PC-3 (cell line): ENCODE measurements at regions not wholly inside any gene's neighbourhood (a gene's known extent, or its start where the extent isn't known, plus 50 kb on each side); places are given as distances from the start of the nearest gene placed in this dataset.
"Not testable (repeated sequence)": the region's sequence is repeated elsewhere in the genome, so short reads cannot be mapped to it uniquely, and the experiment has no call there.

Experiments
- EZH2phosphoT487 ChIP-seq: fragments of 300-600 bp; sonication (generic); IDR thresholded peaks from 2 replicates; pipeline ENCODE4 v1.6.1; 2018; ENCODE audit warnings: mild to moderate bottlenecking, antibody characterized with exemption, low read length, borderline replicate concordance
- TF ChIP-seq, protein P1 (sequence below): fragments of 300-600 bp; sonication (generic); conservative IDR thresholded peaks from 2 replicates; pipeline ENCODE4 v1.5.1; 2017; ENCODE audit warnings: antibody characterized with exemption, low read depth, mild to moderate bottlenecking, low read length

DNA sequence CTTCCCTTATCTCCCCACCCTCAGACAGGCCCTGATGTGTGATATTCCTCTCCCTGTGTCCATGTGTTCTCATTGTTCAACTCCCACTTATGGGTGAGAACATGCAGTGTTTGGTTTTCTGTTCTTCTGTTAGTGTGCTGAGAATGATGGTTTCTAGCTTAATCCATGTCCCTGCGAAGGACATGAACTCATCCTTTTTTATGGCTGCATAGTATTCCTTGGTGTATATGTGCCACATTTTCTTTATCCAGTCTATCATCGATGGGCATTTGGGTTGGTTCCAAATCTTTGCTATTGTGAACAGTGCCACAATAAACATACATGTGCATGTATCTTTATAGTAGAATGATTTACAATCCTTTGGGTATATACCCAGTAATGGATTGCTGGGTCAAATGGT is 207.6 kb downstream of the RASSF9 start:
- TF ChIP-seq, protein P1, sequence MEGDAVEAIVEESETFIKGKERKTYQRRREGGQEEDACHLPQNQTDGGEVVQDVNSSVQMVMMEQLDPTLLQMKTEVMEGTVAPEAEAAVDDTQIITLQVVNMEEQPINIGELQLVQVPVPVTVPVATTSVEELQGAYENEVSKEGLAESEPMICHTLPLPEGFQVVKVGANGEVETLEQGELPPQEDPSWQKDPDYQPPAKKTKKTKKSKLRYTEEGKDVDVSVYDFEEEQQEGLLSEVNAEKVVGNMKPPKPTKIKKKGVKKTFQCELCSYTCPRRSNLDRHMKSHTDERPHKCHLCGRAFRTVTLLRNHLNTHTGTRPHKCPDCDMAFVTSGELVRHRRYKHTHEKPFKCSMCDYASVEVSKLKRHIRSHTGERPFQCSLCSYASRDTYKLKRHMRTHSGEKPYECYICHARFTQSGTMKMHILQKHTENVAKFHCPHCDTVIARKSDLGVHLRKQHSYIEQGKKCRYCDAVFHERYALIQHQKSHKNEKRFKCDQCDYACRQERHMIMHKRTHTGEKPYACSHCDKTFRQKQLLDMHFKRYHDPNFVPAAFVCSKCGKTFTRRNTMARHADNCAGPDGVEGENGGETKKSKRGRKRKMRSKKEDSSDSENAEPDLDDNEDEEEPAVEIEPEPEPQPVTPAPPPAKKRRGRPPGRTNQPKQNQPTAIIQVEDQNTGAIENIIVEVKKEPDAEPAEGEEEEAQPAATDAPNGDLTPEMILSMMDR: not testable (repeated sequence)
- not testable (repeated sequence) for TF ChIP-seq EZH2phosphoT487
